IMR-90 (cell line): ENCODE measurements at regions not wholly inside any gene's neighbourhood (a gene's known extent, or its start where the extent isn't known, plus 50 kb on each side); places are given as distances from the start of the nearest gene placed in this dataset.
"Not testable (repeated sequence)": the region's sequence is repeated elsewhere in the genome, so short reads cannot be mapped to it uniquely, and the experiment has no call there.

Experiments
- ATAC-seq: fragments of 200-7000 bp; cut with Tn5 transposase; 2 replicates; pipeline ENCODE4 v1.9.1; 2020; ENCODE audit warnings: low read depth, mild to moderate bottlenecking, moderate library complexity
- BruUV-seq: library from RNA; stranded (reverse); fragments of 400-500 nt; replicated peaks from 2 replicates; lab custom pipeline; 2021; lab: Mats Ljungman, UMichigan
- CTCF ChIA-PET: fragments of 300-600 bp; formaldehyde crosslinking; extraction: SDS; loops from one replicate; lab custom pipeline; 2021; ENCODE audit warnings: antibody characterized with exemption; lab: Yijun Ruan, JAX
- POLR2A ChIA-PET: fragments of 300-600 bp; sonication (Branson Sonifier 250); formaldehyde crosslinking; loops from one replicate; lab custom pipeline; 2022; ENCODE audit warnings: antibody characterized with exemption; ENCODE audit not compliant: unreplicated experiment; lab: Charles Lee
- DNase-seq: peaks from one replicate; pipeline ENCODE4 v3.0.0; 2013
- H2AFZ ChIP-seq: replicated peaks from 2 replicates; pipeline ENCODE3; 2013; ENCODE audit warnings: low read length, mild to moderate bottlenecking; ENCODE audit not compliant: poor library complexity
- H2AK5ac ChIP-seq: 2 replicates; pipeline ENCODE4 v1.6.1; 2013; ENCODE audit warnings: low read depth, low read length, inconsistent platforms
- H2AK9ac ChIP-seq: replicated peaks from 2 replicates; pipeline ENCODE3; 2013; ENCODE audit warnings: mild to moderate bottlenecking, low read depth, low read length, moderate library complexity; ENCODE audit not compliant: poor library complexity
- H2BK120ac ChIP-seq: 2 replicates; pipeline ENCODE4 v1.6.1; 2013; ENCODE audit warnings: low read depth, low read length, inconsistent platforms
- H2BK15ac ChIP-seq: 3 replicates; pipeline ENCODE4 v1.6.1; 2013; ENCODE audit warnings: low read depth, low read length, inconsistent platforms
- H2BK20ac ChIP-seq: 2 replicates; pipeline ENCODE4 v1.6.1; 2013; ENCODE audit warnings: low read depth, mild to moderate bottlenecking, inconsistent platforms, low read length, moderate library complexity
- H2BK5ac ChIP-seq: 2 replicates; pipeline ENCODE4 v1.6.1; 2013; ENCODE audit warnings: mild to moderate bottlenecking, low read depth, low read length, inconsistent platforms; ENCODE audit not compliant: poor library complexity, severe bottlenecking
- H3K14ac ChIP-seq: replicated peaks from 2 replicates; pipeline ENCODE4 v1.6.1; 2013; ENCODE audit warnings: low read depth, low read length, inconsistent platforms
- H3K18ac ChIP-seq: 2 replicates; pipeline ENCODE4 v1.6.1; 2013; ENCODE audit warnings: low read depth, low read length, control low read depth
- H3K23ac ChIP-seq: 2 replicates; pipeline ENCODE4 v1.6.1; 2013; ENCODE audit warnings: low read depth, low read length, inconsistent platforms
- H3K27ac ChIP-seq: 2 replicates; pipeline ENCODE4 v1.5.1; 2013; ENCODE audit warnings: mild to moderate bottlenecking, control low read depth, low read length; ENCODE audit not compliant: insufficient read depth
- H3K27me3 ChIP-seq: 2 replicates; pipeline ENCODE4 v1.6.1; 2013; ENCODE audit warnings: low read length; ENCODE audit not compliant: control insufficient read depth, insufficient read depth
- H3K36me3 ChIP-seq: 2 replicates; pipeline ENCODE4 v1.6.1; 2013; ENCODE audit warnings: low read length, mixed read lengths; ENCODE audit not compliant: control insufficient read depth, insufficient read depth
- H3K4ac ChIP-seq: 2 replicates; pipeline ENCODE4 v1.6.1; 2013; ENCODE audit warnings: low read depth, low read length, inconsistent platforms
- H3K4me1 ChIP-seq: 2 replicates; pipeline ENCODE4 v1.6.1; 2013; ENCODE audit warnings: low read length, mixed read lengths; ENCODE audit not compliant: control insufficient read depth, insufficient read depth
- H3K4me2 ChIP-seq: 2 replicates; pipeline ENCODE4 v1.6.1; 2013; ENCODE audit warnings: low read depth, mild to moderate bottlenecking, control low read depth, low read length, moderate library complexity
- H3K4me3 ChIP-seq: 2 replicates; pipeline ENCODE4 v1.5.1; 2013; ENCODE audit warnings: low read depth, mild to moderate bottlenecking, control low read depth, low read length, moderate library complexity; ENCODE audit not compliant: insufficient read depth
- H3K56ac ChIP-seq: 2 replicates; pipeline ENCODE4 v1.6.1; 2013; ENCODE audit warnings: low read length, inconsistent platforms; ENCODE audit not compliant: insufficient read depth; ENCODE audit errors: extremely low read depth
- H3K79me1 ChIP-seq, 2 experiments: 2 replicates each; pipeline ENCODE4 v1.6.1; 2013; ENCODE audit warnings: low read length in 2 of 2, inconsistent platforms in 1 of 2, low read depth in 1 of 2
- H3K9ac ChIP-seq: 2 replicates; pipeline ENCODE4 v1.6.1; 2013; ENCODE audit warnings: low read depth, low read length, control low read depth
- H3K9me1 ChIP-seq: 2 replicates; pipeline ENCODE4 v1.6.1; 2013; ENCODE audit warnings: low read length, inconsistent platforms; ENCODE audit not compliant: insufficient read depth
- H3K9me3 ChIP-seq: 2 replicates; pipeline ENCODE4 v1.6.1; 2013; ENCODE audit warnings: low read length; ENCODE audit not compliant: control insufficient read depth, insufficient read depth
- H4K20me1 ChIP-seq: 2 replicates; pipeline ENCODE4 v1.6.1; 2013; ENCODE audit warnings: low read length, inconsistent platforms; ENCODE audit not compliant: insufficient read depth
- H4K5ac ChIP-seq: 2 replicates; pipeline ENCODE4 v1.6.1; 2013; ENCODE audit warnings: mild to moderate bottlenecking, low read depth, low read length, control low read depth
- H4K8ac ChIP-seq, 2 experiments: 2 replicates each; pipeline ENCODE4 v1.6.1; 2013; ENCODE audit warnings: low read depth in 2 of 2, low read length in 2 of 2, control low read depth in 1 of 2, inconsistent platforms in 1 of 2
- H4K91ac ChIP-seq: 2 replicates; pipeline ENCODE4 v1.6.1; 2013; ENCODE audit warnings: low read depth, low read length, inconsistent platforms; ENCODE audit not compliant: insufficient read depth
- WGBS, 2 experiments: methylation state at CpG; one replicate each; pipeline versions ENCODE4 v1.1.5 to v1.1.7; 2013; ENCODE audit warnings: missing lambda C conversion rate in 2 of 2; ENCODE audit not compliant: insufficient read length in 1 of 2; ENCODE audit errors: extremely low coverage in 2 of 2; 5-methylcytosine and 5-hydroxymethylcytosine counted together
- dilution Hi-C: fragments of 300-500 bp; cut with HindIII; formaldehyde crosslinking; loops from one replicate; pipeline ENCODE4 v1.14.3; 2018; ENCODE audit warnings: low sequenced_read_pairs; ENCODE audit not compliant: unreplicated experiment
- in situ Hi-C: fragments of 300-500 bp; cut with MboI; formaldehyde crosslinking; loops from 3 replicates; pipeline ENCODE4 v1.14.3; 2019; ENCODE audit warnings: low sequenced_read_pairs, inconsistent platforms, mixed read lengths
- intact Hi-C: fragments of 100-400 bp; cut with micrococcal nuclease; formaldehyde crosslinking; loops from 2 replicates; pipeline ENCODE4 v1.10.0; 2022

DNA sequence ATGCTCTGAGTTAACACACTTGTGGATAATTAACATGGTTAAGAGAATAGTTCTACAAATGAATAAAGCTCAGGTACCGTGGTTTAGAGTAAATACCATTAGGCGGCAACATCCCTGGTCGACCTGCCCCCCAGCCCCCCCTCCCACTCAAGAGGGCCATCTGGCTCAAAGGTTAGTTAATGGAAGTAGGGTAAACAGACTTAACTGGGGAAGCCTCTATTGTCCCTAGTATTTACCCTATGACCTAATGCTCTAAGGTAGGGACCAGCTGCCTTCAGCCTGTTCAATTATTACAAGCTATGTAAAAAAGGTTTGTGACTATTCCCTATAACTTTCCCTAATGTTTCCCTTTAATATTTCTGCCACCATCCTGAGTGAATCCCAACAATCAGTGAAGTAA is 711.4 kb upstream of the HS3ST5 start:
- H2BK120ac ChIP-seq, H3K27me3 ChIP-seq, H2BK15ac ChIP-seq, H3K9ac ChIP-seq, H3K56ac ChIP-seq, dilution Hi-C loops, intact Hi-C loops, H2AK9ac ChIP-seq, H2BK5ac ChIP-seq, H3K79me1 ChIP-seq, POLR2A ChIA-PET, H3K4ac ChIP-seq, H4K8ac ChIP-seq, H2BK20ac ChIP-seq, BruUV-seq, H3K14ac ChIP-seq, DNase-seq, H2AFZ ChIP-seq, H3K27ac ChIP-seq, in situ Hi-C loops, H3K4me3 ChIP-seq, CTCF ChIA-PET, H2AK5ac ChIP-seq, H4K20me1 ChIP-seq, H3K9me3 ChIP-seq, H3K36me3 ChIP-seq, H3K9me1 ChIP-seq, H3K4me2 ChIP-seq, H3K23ac ChIP-seq, H4K5ac ChIP-seq, H4K91ac ChIP-seq, H3K18ac ChIP-seq, H3K4me1 ChIP-seq, ATAC-seq: not testable (repeated sequence)
- WGBS, 2 experiments, result no CpG with 5 or more reads among the region's 3 CpGs
